GM19043 (cell line): ENCODE measurements at regions not wholly inside any gene's neighbourhood (a gene's known extent, or its start where the extent isn't known, plus 50 kb on each side); places are given as distances from the start of the nearest gene placed in this dataset.

Source experiments
- ATAC-seq: cut with Tn5 transposase; IDR thresholded peaks from one replicate; pipeline ENCODE4 v1.9.1; 2021; ENCODE audit warnings: low read depth; ENCODE audit not compliant: unreplicated experiment

DNA sequence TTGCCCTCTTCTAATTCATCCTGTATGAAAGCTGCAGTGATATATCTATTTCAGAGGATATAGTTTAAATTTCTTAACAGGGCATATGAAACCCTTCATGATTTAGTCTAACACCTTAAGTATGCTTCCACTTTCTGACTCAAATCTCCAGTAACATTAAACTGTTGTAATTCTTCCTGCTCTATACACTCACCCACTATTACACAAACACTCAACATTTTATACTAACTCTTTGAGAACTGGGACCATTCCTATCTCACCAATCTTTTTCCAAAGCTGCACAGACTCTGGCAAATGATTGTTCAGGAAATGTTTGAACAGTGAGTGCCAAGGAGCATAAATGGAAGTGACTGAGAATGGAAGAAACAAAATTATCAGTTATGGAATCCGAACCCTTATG lies 560.4 kb upstream of the DPPA4 start:
- no peak for ATAC-seq

DNA sequence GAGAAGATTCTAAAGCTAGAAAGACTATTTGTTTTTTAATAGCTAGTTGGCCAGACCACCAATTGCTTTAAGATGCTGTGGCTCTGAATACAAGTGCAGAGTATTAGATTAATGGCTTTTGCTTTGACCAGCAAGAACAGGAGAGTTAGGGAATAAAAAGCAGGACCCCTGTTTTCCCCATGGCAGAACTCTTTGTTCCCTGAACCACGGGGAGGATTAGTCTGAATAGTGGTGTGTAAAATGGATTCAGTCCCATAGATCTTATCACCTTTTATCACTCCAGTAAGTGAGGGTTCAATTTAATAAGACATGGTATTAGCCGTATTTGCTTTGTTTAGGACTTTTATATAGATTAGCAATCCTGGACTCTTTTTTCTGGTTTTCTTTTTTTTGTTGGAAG lies 562.6 kb upstream of the DPPA4 start:
- ATAC-seq: no peak

DNA sequence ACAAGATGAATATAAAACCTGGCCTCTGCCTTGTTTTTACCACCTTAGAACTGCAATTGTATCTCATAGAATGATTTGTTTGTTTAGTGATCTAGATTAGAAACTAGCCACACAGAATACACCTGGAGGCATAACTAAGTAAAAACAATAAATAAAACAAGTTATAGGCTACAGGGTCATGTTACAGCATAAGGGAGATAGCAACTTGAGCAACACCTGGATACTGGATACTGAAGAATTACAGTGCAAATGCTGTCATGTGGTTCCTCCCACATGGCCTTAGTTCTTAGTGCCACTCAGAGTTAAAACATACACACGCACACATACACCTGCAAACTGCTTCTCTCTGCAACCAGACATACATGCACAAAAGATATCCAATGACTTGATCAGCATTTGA lies 563.4 kb upstream of the DPPA4 start:
- ATAC-seq: no peak

DNA sequence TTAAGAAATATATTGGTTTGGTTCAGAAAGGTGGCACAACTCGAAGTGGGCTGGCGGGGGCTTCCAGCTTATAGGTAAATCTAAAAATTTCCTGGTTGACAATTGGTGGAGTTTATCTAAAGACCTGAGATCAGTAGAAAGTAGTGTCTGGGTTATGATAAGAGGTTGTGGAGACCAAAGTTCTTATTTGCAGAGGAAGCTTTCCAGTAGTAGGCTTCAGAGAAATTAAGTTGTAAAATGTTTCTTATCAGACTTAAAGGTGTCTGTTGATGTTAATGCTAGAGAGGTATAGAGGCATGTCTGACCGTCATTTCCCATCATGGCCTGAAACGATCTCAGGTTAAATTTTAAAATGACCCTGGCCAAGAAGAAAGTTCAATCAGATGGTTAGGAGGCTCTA lies 565.2 kb upstream of the DPPA4 start:
- ATAC-seq: no peak

DNA sequence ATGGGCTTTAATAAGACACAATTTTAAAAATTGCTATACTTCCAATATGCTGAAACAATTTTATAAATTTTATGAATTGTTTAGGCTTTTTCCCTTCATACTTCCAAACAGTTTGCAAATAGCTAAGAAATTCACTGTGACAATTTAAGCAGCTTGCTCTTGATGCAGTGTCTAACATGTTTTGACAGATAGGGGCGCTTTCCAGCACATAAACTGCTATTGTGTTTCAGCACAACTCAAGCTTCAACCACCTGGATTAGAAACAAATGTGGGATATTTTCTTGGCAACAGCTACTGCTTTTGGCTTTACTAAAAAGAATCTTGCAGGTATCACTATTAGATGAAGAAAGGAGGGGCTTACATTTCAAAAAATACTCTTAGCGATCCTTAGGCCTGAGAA lies 565.8 kb upstream of the DPPA4 start:
- no peak for ATAC-seq

DNA sequence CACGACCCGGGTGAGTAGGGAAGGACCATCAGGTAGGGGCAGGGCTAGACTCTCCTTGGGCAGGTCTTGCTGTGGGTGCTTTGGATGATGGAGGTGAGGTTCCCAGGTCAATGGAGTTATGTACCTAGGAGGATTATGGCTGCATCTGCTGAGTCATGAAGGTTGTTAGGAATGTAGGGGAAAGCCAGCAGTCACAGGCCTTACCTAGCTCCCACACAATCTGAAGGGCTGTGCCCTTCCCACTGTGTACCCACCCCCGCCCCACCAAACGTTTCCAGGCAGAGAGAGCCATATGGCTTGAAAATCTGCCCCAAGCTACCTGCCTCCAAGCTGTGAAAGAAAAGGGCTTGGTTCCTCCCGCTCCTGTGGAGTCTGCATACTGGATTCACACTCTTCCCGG lies 573.4 kb upstream of the DPPA4 start:
- no peak for ATAC-seq

DNA sequence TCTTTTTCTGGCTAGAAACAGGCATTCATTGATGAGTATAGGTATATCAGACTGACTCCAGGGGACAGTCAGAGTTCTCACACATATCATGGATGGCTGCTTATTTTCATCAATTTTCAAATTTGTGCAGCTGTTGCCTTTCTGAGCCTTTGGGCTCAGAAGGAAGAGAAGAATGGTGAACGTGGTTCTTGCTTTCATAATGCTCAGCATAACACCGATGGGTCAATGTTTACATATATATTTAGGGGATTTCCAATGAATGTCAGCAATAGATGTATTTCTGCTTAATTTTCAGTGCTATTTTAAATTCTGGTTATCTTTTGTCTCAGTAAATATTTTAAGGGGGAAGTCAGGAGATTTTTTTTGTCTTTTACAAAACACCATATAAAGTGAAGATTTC lies 581.4 kb upstream of the DPPA4 start:
- ATAC-seq: no peak

DNA sequence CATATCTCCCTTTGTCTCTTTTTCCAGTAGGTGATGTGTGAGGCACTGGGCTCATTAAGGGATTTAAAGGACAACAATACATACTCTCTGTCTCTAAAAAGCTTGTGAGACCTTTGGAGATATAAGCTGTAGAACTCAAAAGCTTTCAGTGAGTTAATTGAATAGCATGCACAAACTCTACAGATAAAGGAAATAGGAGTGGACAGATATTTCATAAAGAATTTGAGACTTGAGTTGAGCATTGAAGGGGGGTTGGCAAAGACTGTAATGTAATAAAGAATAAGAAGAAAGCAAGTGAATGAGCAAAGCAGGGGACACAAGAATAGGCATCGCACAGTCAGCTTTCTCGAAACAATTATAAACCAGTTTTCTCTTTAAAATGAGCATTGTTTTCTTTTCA lies 583.4 kb upstream of the DPPA4 start:
- ATAC-seq: no peak

DNA sequence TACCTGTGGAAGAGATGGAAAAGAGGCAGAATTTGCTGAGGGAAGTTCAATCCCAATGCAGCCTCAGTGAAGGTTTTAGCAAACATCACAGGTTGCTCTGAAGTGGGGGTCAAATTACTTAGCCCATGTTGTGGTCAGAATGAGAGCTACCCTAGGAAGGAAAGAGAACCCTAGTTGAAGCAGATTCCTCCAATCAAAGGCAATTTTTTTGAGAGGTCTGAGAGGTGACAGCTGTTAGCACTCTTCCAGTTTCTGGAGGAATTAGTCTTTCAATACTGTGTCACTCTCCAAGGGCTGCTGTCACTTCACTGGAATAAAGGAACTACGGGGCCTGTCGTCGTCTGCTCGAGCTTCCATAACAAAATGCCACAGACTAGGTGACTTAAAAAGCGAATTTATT lies 584.2 kb upstream of the DPPA4 start:
- no peak for ATAC-seq

DNA sequence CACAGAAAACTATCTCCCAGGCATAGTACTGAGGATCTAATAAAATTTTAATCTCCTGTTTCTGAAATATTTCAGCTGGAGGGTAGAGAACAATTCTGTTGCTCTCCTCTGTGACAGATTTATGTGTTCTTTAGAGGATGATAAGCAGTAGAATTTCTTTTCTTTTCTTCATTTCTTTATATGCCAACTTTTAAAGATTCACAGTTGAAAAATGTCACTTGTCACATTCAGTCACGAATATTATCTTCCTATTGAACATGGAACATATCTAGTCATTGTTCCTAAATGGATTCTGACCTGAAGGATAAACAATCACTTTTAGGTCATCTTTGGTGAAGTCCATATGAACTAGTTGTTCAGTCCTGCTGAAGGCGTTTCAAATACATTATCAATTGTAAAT lies 585.5 kb upstream of the DPPA4 start:
- ATAC-seq: no peak

DNA sequence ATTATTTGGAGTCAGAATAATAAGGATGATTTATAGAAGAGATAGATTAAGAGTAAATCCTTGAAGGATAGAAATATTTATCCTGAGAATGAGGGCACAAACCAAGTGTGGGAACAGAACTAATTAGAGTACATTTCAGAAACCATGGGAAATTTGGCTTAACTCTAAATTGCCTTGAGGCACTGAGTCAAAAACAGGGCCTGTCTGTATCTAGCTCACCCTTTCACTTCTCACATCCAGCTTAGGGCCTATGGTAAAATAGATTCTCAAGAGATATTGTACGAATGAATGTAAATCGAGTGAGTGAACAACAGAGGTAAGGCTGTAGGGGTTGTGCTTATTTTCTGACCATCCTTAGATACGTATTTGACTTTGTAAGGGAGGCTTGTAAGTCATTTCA lies 586.1 kb upstream of the DPPA4 start:
- ATAC-seq: no peak

DNA sequence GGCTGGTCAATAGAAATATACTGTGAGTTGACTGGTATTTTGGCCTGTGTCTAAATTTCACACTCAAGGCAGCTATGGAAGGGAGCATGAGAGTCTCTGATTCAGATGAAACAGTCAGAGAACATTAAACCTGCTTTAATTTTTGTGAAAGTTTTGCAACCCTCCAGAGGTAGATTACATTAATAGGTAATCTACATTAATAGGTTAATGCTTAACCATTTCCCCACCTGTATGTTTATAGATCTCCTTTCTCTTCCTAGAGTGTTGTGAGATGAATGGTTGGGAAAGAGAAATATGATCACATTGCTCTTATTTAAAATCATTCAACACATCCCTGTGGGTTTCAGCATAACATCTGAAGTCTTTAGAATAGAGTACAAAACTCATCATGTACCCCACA lies 586.9 kb upstream of the DPPA4 start:
- no peak for ATAC-seq

DNA sequence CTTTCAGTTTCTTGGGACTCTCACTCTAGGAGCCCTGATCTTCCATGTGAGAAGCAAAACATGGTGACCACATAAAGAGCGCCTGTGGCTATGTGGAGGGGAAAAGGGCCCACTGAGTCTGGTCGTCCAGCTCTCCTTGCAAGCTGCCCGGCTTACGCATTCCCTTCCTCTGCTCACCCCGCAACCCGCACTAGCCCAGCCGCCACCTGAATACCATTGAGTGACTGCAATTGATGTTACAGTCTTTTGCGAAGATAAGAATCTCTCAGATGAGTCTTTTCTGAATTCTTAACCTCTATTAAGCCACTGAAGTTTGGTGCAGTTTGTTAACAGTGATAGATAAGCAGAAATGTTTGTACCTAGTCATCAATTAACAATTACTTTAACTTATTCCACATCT lies 589.0 kb upstream of the DPPA4 start:
- no peak for ATAC-seq

DNA sequence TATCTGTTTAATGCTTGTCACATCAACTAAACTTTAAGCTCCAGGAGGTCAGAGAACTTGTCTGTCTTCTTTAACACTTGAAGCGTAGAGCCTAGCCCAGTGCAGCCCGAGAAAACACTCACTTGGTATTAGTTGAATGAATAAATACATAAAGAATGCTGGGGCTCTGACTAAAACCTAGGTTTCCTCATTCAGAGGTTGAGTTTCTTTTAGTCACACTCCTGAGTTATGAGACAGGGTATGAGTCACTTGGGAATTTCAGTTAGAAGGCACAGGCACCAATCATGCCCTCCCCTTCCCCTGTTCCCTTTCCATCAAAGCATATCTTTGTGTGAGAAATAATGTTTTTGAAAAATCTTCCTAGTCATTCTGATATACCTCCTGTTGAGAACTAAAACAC lies 589.8 kb upstream of the DPPA4 start:
- no peak for ATAC-seq

DNA sequence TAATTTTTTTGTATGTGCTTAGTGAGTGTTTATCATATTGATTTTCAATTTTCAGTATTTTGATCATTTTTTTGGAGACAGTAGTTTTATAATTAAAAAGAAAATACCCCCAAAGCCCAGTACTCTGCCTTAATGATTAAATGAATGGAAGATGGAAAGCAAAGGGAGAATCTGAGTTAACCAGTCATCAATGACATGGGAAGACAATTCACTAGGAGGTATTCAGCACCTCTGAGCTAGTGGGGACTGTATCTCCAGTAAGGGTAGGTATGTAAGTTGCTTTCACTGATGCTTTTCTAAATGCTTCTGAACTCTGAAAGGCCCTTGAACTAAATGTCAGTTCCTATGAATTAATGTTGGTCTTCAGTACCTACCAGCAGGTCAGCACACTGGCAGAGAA lies 590.4 kb upstream of the DPPA4 start:
- ATAC-seq: no peak

DNA sequence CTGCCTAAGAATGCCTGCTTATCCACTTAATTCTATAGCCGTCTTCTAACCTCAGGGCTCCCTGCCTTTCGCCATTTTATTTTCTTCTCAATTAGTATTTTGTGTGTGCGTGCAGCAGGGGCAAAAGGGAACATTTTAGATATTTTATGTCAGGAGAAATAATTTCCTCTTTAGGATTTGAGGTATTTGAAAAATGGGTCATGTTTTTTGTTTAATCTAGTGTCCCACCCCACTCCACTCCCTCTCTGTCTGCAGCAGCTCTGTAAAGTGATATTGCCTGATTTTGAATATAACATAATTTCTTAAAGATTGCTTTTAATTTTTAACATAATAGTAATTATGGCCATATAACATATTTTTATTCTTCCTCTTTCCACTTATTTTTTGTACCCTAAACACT lies 593.2 kb upstream of the DPPA4 start:
- ATAC-seq: no peak

DNA sequence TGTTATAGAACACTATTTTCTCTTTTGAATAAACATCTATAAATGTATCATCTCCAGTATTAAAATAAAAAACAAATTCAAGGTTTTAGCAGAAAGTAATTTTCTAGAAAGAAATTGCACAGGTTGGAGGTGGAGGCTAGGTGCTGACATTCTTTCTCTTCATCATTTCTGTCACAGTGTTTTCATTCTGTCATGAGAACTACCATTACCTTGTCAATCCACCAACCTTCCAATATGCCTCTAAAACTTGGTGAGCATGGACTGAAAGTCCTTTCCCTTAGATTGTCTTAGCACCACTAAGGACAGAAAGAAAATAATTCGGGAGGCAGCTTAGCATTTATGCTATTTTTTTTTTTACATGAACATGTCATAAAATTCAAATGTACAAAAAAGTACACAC lies 596.2 kb upstream of the DPPA4 start:
- no peak for ATAC-seq

DNA sequence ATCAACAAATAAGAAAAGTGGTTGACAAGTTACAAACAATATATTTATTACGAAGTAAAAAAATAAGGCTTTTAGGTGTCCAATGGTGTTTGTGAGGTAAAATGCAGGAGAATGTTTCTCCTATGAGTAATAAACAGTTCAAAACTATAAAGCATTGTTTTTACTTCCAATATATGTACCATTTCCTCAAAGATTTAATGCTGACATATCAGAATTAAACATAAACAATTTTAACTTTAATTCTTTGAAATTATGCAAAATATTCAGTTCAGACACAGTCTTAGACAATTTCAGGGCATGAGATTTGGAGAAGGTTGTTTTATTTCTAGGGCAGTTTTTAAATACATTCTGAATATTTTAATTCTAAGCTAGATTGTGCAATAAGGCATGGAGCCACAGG lies 602.5 kb upstream of the DPPA4 start:
- no peak for ATAC-seq

DNA sequence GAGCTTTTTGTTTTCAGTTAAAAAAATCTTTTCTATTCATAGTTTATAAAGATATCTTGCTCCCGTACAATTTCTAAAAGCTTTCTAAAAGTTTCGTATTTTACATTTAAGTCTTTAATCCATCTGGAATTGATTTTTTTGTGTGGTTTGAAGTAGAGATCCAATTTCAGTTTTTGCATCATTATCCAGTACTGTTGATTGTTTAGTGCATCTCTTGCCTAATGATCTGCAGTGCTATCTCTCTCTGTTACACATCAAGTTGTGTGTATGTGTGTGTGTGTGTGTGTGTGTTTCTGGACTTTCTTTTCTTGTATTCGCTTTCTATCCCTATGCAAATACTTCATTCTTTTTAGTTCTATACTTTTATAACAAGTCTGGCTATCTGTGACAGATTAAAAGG lies 605.8 kb upstream of the DPPA4 start:
- no peak for ATAC-seq

DNA sequence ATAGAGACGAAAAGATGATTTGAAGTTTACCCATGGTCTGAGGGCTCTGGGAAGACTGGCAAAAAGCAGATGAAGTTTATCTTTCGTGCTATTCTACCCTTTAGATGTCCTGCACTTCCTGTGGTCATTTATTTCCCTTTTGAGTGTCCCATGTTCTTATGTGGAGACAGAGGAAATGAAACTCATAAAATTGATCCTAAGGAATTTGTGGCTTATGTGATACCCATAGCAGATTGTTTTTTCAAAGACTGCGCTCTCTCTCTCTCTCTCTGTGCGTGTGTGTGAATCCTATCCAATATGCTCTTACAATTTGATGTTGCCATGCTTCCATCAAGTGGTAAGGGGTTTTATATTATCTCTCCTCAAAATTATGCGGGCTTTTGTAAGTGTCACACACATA lies 607.5 kb upstream of the DPPA4 start:
- ATAC-seq: no peak

DNA sequence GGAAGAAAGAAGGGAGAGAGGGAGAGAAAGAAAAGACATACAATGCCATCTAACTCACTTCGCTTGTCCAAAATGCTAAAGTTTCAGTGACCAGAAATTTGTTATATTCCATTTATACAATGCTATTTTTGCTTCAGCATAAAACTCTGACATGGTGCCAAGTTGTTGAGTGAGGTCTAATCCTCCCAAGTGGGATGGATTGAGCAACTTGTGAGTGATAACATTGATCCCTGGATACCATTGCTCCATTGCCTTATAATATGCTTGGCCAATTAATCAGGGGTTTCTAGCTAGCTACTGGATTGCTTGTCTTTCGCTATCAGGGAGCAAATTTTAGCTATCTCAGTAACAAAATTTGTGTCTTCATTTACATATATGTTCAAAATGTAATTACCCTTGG lies 615.6 kb upstream of the DPPA4 start:
- ATAC-seq: no peak

DNA sequence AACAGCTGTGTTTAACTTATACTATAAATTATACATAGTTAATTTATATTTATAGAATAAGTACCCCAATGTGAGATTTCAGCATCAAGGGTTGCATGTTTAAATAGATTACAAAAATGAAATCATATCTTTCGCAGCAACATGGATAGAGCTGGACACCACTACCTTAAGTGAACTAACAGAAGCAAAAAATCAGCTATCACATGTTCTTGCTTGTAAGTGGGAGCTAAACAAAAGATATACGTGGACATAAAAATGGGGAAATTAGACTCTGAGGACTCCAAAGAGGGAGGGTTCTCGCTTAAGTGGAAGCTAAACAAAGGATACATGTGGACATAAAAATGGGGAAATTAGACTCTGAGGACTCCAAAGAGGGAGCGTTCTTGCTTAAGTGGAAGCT lies 626.5 kb upstream of the DPPA4 start:
- no peak for ATAC-seq

DNA sequence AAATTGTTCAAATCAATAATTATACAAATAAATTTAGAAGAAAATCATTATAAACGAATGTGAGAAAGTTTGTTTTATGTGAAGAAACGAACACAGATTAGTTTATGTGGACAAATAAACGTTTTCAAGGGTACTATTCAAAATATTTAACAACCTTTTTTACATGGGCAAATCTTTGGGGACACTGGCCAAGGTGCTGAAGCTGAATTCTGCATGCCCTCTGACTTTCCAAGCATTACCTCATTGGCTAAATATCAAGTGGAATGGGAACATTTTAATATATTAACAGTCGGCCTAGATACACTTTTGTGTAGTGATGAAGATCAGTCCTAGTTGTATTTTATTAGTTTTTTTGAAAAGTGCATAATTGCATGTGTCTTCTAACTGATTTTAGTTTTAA lies 636.4 kb upstream of the DPPA4 start:
- no peak for ATAC-seq

DNA sequence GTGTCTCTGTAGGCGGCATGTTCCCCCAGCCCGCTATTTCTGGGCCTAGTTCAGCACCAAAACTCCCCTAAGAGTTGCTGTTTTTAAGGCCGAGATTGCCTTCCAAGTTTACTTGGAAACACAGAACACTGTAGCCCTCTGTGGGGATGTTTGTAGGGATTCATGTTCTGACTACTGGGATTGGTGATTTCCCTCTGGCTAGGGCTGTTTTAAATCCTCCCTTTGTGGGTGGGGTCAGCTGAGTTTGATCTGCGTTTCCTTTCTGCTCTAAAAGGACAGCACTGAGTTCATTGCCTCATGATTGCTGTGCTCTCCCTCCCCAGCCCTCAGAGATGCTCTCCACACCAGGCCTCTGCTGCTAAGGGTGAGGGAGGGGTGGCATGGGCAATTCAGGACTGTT lies 640.6 kb upstream of the DPPA4 start:
- no peak for ATAC-seq
